Naive thymus-derived CD4-positive, alpha-beta T cell (primary cell): ENCODE measurements at regions not wholly inside any gene's neighbourhood (a gene's known extent, or its start where the extent isn't known, plus 50 kb on each side); places are given as distances from the start of the nearest gene placed in this dataset.

ENCODE experiments used
- ATAC-seq: fragments of 150-1000 bp; cut with Tn5 transposase; 2 replicates; pipeline ENCODE4 v1.10.0; 2021; ENCODE audit warnings: mild to moderate bottlenecking, moderate library complexity
- CTCF ChIA-PET: fragments of 350-600 bp; sonication (Branson Sonifier 250); formaldehyde crosslinking; loops from one replicate; lab custom pipeline; 2021; ENCODE audit warnings: antibody characterized with exemption; lab: Charles Lee
- POLR2A ChIA-PET: fragments of 350-600 bp; sonication (Branson Sonifier 250); formaldehyde crosslinking; loops from one replicate; lab custom pipeline; 2021; ENCODE audit warnings: antibody characterized with exemption, inconsistent platforms; lab: Charles Lee
- DNase-seq, 9 donors: peaks; one replicate each; pipeline versions ENCODE4 v3.0.0 to v3.0.0-alpha.2; 2020 to 2022; ENCODE audit warnings: mixed read lengths in 1 of 9
- H3K27ac ChIP-seq: one replicate; pipeline ENCODE4 v1.7.0; 2013; ENCODE audit warnings: mild to moderate bottlenecking, low read depth, low read length, moderate library complexity
- H3K27me3 ChIP-seq, 2 donors: one replicate each; pipeline ENCODE4 v1.7.0; 2013; ENCODE audit warnings: low read length in 2 of 2, mild to moderate bottlenecking in 2 of 2, moderate library complexity in 2 of 2; ENCODE audit not compliant: control insufficient read depth in 2 of 2, insufficient read depth in 2 of 2
- H3K36me3 ChIP-seq, 3 experiments: 1 replicate in 2 of 3; 2 replicates in 1 of 3; pipeline ENCODE4 v1.7.0; 2013; ENCODE audit warnings: low read length in 3 of 3, mild to moderate bottlenecking in 3 of 3, moderate library complexity in 1 of 3; ENCODE audit not compliant: insufficient read depth in 3 of 3, control insufficient read depth in 2 of 3
- H3K4me1 ChIP-seq, 2 donors: one replicate each; pipeline ENCODE4 v1.7.0; 2013; ENCODE audit warnings: low read length in 2 of 2, mild to moderate bottlenecking in 2 of 2, moderate library complexity in 1 of 2; ENCODE audit not compliant: control insufficient read depth in 2 of 2, insufficient read depth in 2 of 2
- H3K4me3 ChIP-seq: 2 replicates; pipeline ENCODE4 v1.7.0; 2013; ENCODE audit warnings: mild to moderate bottlenecking, low read length
- H3K9me3 ChIP-seq, 3 experiments: 1 replicate in 2 of 3; 2 replicates in 1 of 3; pipeline ENCODE4 v1.7.0; 2013; ENCODE audit warnings: low read length in 3 of 3; ENCODE audit not compliant: control insufficient read depth in 2 of 3
- H3K27ac Mint-ChIP-seq, 9 donors: one replicate each; pipeline ENCODE4 v1.8.0; 2020 to 2022; ENCODE audit warnings: mixed read lengths in 9 of 9, mild to moderate bottlenecking in 8 of 9, moderate library complexity in 5 of 9, inconsistent platforms in 2 of 9
- H3K27me3 Mint-ChIP-seq, 5 donors: one replicate each; pipeline ENCODE4 v1.8.0; 2021 to 2022; ENCODE audit warnings: mixed read lengths in 5 of 5, mild to moderate bottlenecking in 1 of 5
- H3K36me3 Mint-ChIP-seq, 5 donors: one replicate each; pipeline ENCODE4 v1.8.0; 2020 to 2022; ENCODE audit warnings: mixed read lengths in 5 of 5, mild to moderate bottlenecking in 3 of 5, inconsistent platforms in 1 of 5
- H3K4me1 Mint-ChIP-seq, 7 donors: one replicate each; pipeline ENCODE4 v1.8.0; 2020 to 2022; ENCODE audit warnings: mixed read lengths in 7 of 7, mild to moderate bottlenecking in 3 of 7, inconsistent platforms in 1 of 7
- H3K4me3 Mint-ChIP-seq, 10 donors: one replicate each; pipeline ENCODE4 v1.8.0; 2020 to 2022; ENCODE audit warnings: mild to moderate bottlenecking in 10 of 10, mixed read lengths in 10 of 10, moderate library complexity in 6 of 10, inconsistent platforms in 2 of 10
- H3K9me3 Mint-ChIP-seq, 11 donors: one replicate each; pipeline ENCODE4 v1.8.0; 2020 to 2022; ENCODE audit warnings: mixed read lengths in 11 of 11, mild to moderate bottlenecking in 4 of 11, inconsistent platforms in 1 of 11, moderate library complexity in 1 of 11
- intact Hi-C, 2 donors: fragments of 100-400 bp; cut with micrococcal nuclease; formaldehyde crosslinking; loops; one replicate each; pipeline ENCODE4 v1.15.1; 2023

- Mint-ChIP-seq H3K4me3 (no peak overlapping the region), H3K9me3 (no peaks in the 10 kb centered on the region), H3K27ac (no peak overlapping the region), H3K27me3 (no peaks in the 10 kb centered on the region), H3K4me1 (peaks cover 0 to 10% (median 0%) of the 10 kb centered on the region in 7 donors), H3K36me3 (peaks cover 7 to 45% (median 26%) of the 10 kb centered on the region in 5 donors)
- intact Hi-C loops, result no loop called here
- no peak overlapping the region for H3K4me3 ChIP-seq
- ATAC-seq, result no peak
- H3K27ac ChIP-seq, result no peak overlapping the region
- H3K36me3 ChIP-seq, result no peaks in the 10 kb centered on the region
- DNase-seq, result no peak
- ChIA-PET POLR2A (no interaction called here), CTCF (no interaction called here)
- H3K4me1 ChIP-seq, result no peaks in the 10 kb centered on the region
- no peaks in the 10 kb centered on the region for H3K9me3 ChIP-seq
- H3K27me3 ChIP-seq, result no peaks in the 10 kb centered on the region
These were observed 109.9 kb upstream of the TIAM2 start for GRCh38 chr6:154885214-154885613.

- peak overlapping the region in 1 of 9 donors; percentile 37 for H3K27ac Mint-ChIP-seq
- no peaks in the 10 kb centered on the region for H3K27me3 ChIP-seq
- no peaks in the 10 kb centered on the region for H3K27me3 Mint-ChIP-seq
- H3K36me3 ChIP-seq, result no peaks in the 10 kb centered on the region
- no peak for DNase-seq
- H3K4me3 ChIP-seq, result no peak overlapping the region
- no peaks in the 10 kb centered on the region for H3K9me3 Mint-ChIP-seq
- H3K4me3 Mint-ChIP-seq, result no peak overlapping the region
- H3K4me1 ChIP-seq, result no peaks in the 10 kb centered on the region
- ATAC-seq, result no peak
- H3K4me1 Mint-ChIP-seq, result peaks cover 0 to 10% (median 0%) of the 10 kb centered on the region in 7 donors
- intact Hi-C loops, result no loop called here
- CTCF ChIA-PET, result no interaction called here
- H3K36me3 Mint-ChIP-seq, result peaks cover 7 to 45% (median 26%) of the 10 kb centered on the region in 5 donors
- H3K9me3 ChIP-seq, result no peaks in the 10 kb centered on the region
- POLR2A ChIA-PET, result no interaction called here
- H3K27ac ChIP-seq, result no peak overlapping the region
These were observed 109.1 kb upstream of the TIAM2 start for GRCh38 chr6:154886016-154886415.

GRCh38 chr6:154886471-154886870 is 108.6 kb upstream of the TIAM2 start:
- H3K27ac ChIP-seq, result no peak overlapping the region
- H3K9me3 Mint-ChIP-seq, result no peaks in the 10 kb centered on the region
- H3K9me3 ChIP-seq, result no peaks in the 10 kb centered on the region
- H3K27ac Mint-ChIP-seq, result no peak overlapping the region
- no peak for ATAC-seq
- H3K4me1 ChIP-seq, result no peaks in the 10 kb centered on the region
- peaks cover 7 to 45% (median 26%) of the 10 kb centered on the region in 5 donors for H3K36me3 Mint-ChIP-seq
- H3K4me3 ChIP-seq, result no peak overlapping the region
- POLR2A ChIA-PET, result no interaction called here
- peaks cover 0 to 10% (median 0%) of the 10 kb centered on the region in 7 donors for H3K4me1 Mint-ChIP-seq
- CTCF ChIA-PET, result no interaction called here
- no peaks in the 10 kb centered on the region for H3K36me3 ChIP-seq
- no peak for DNase-seq
- intact Hi-C loops, result no loop called here
- no peak overlapping the region for H3K4me3 Mint-ChIP-seq
- no peaks in the 10 kb centered on the region for H3K27me3 Mint-ChIP-seq
- no peaks in the 10 kb centered on the region for H3K27me3 ChIP-seq

- intact Hi-C loops, result no loop called here
- Mint-ChIP-seq H3K36me3 (peaks cover 7 to 44% (median 25%) of the 10 kb centered on the region in 5 donors), H3K27me3 (no peaks in the 10 kb centered on the region), H3K4me3 (no peak overlapping the region), H3K27ac (no peak overlapping the region), H3K4me1 (peaks cover 0 to 10% (median 0%) of the 10 kb centered on the region in 7 donors), H3K9me3 (no peaks in the 10 kb centered on the region)
- H3K27me3 ChIP-seq, result no peaks in the 10 kb centered on the region
- no peaks in the 10 kb centered on the region for H3K4me1 ChIP-seq
- ChIA-PET CTCF (no interaction called here), POLR2A (no interaction called here)
- DNase-seq (no peak), ATAC-seq (no peak)
- H3K27ac ChIP-seq, result no peak overlapping the region
- no peaks in the 10 kb centered on the region for H3K36me3 ChIP-seq
- H3K9me3 ChIP-seq, result no peaks in the 10 kb centered on the region
- H3K4me3 ChIP-seq, result no peak overlapping the region
These were observed 108.1 kb upstream of the TIAM2 start for GRCh38 chr6:154887051-154887450.

GRCh38 chr6:154888421-154889295 is 106.5 kb upstream of the TIAM2 start:
- H3K9me3 ChIP-seq, result no peaks in the 10 kb centered on the region
- H3K27ac ChIP-seq, result no peak overlapping the region
- ATAC-seq (no peak), DNase-seq (no peak)
- ChIA-PET CTCF (no interaction called here), POLR2A (no interaction called here)
- Mint-ChIP-seq H3K4me1 (peaks cover 0 to 16% (median 0%) of the 10 kb centered on the region in 7 donors), H3K27me3 (no peaks in the 10 kb centered on the region), H3K9me3 (no peaks in the 10 kb centered on the region), H3K27ac (peak overlapping the region in 1 of 9 donors; percentile 65), H3K4me3 (no peak overlapping the region), H3K36me3 (peaks cover 0 to 37% (median 14%) of the 10 kb centered on the region in 5 donors)
- intact Hi-C loops, result no loop called here
- no peaks in the 10 kb centered on the region for H3K36me3 ChIP-seq
- H3K4me3 ChIP-seq, result no peak overlapping the region
- H3K27me3 ChIP-seq, result no peaks in the 10 kb centered on the region
- H3K4me1 ChIP-seq, result no peaks in the 10 kb centered on the region

- ChIA-PET CTCF (interaction anchor here (1.0 kb wide), 1 partner anchor 23 kb away, joined by 3 read pairs; no protein-coding TSS in a partner anchor), POLR2A (no interaction called here)
- Mint-ChIP-seq H3K4me1 (peaks cover 0 to 9% (median 0%) of the 10 kb centered on the region in 7 donors), H3K4me3 (no peak overlapping the region), H3K27ac (no peak overlapping the region), H3K36me3 (peaks cover 0 to 29% (median 5%) of the 10 kb centered on the region in 5 donors), H3K9me3 (no peaks in the 10 kb centered on the region), H3K27me3 (no peaks in the 10 kb centered on the region)
- intact Hi-C loops, result no loop called here
- no peak overlapping the region for H3K27ac ChIP-seq
- ATAC-seq, result no peak
- H3K27me3 ChIP-seq, result no peaks in the 10 kb centered on the region
- H3K4me1 ChIP-seq, result no peaks in the 10 kb centered on the region
- no peak overlapping the region for H3K4me3 ChIP-seq
- DNase-seq, result no peak
- peaks cover 0 to under 1% (median 0%) of the 10 kb centered on the region in 3 experiments for H3K36me3 ChIP-seq
- no peaks in the 10 kb centered on the region for H3K9me3 ChIP-seq
These were observed 104.2 kb upstream of the TIAM2 start for GRCh38 chr6:154890874-154891273.

GRCh38 chr6:154891901-154892300 is 103.2 kb upstream of the TIAM2 start:
- DNase-seq, result no peak
- Mint-ChIP-seq H3K27ac (no peak overlapping the region), H3K27me3 (no peaks in the 10 kb centered on the region), H3K4me1 (peaks cover 0 to 6% (median 0%) of the 10 kb centered on the region in 7 donors), H3K4me3 (no peak overlapping the region), H3K36me3 (peaks cover 0 to 28% (median 11%) of the 10 kb centered on the region in 5 donors), H3K9me3 (no peaks in the 10 kb centered on the region)
- ChIA-PET POLR2A (no interaction called here), CTCF (no interaction called here)
- H3K4me3 ChIP-seq, result no peak overlapping the region
- no peak overlapping the region for H3K27ac ChIP-seq
- H3K27me3 ChIP-seq, result no peaks in the 10 kb centered on the region
- peaks cover 0 to 10% (median 0%) of the 10 kb centered on the region in 3 experiments for H3K36me3 ChIP-seq
- no peaks in the 10 kb centered on the region for H3K4me1 ChIP-seq
- H3K9me3 ChIP-seq, result no peaks in the 10 kb centered on the region
- intact Hi-C loops, result no loop called here
- ATAC-seq, result no peak
